HG03439 (cell line): ENCODE measurements at regions not wholly inside any gene's neighbourhood (a gene's known extent, or its start where the extent isn't known, plus 50 kb on each side); places are given as distances from the start of the nearest gene placed in this dataset.
A peak's percentile ranks its signal among the peaks of the same experiment; 100 is the strongest.

ENCODE experiments used
- ATAC-seq: cut with Tn5 transposase; IDR thresholded peaks from one replicate; pipeline ENCODE4 v1.9.1; 2021; ENCODE audit warnings: mild to moderate bottlenecking, moderate library complexity; ENCODE audit not compliant: unreplicated experiment

- ATAC-seq, result no peak
Measured at GRCh38 chr13:106919133-106919532, 351.2 kb upstream of the ARGLU1 start.

GRCh38 chr13:106918557-106918860 is 350.6 kb upstream of the ARGLU1 start:
- no peak for ATAC-seq

GRCh38 chr13:106917673-106918556 is 350.0 kb upstream of the ARGLU1 start:
- ATAC-seq, result peak; percentile 98

GRCh38 chr13:106917024-106917571 is 349.2 kb upstream of the ARGLU1 start:
- no peak for ATAC-seq

- no peak for ATAC-seq
Measured at GRCh38 chr13:106916329-106916976, 348.5 kb upstream of the ARGLU1 start.

GRCh38 chr13:106915146-106915545 is 347.2 kb upstream of the ARGLU1 start:
- no peak for ATAC-seq

GRCh38 chr13:106911627-106912026 is 343.7 kb upstream of the ARGLU1 start:
- ATAC-seq, result no peak

GRCh38 chr13:106911020-106911419 is 343.1 kb upstream of the ARGLU1 start:
- no peak for ATAC-seq

GRCh38 chr13:106906426-106906996 is 338.6 kb upstream of the ARGLU1 start:
- ATAC-seq, result no peak

- no peak for ATAC-seq
Measured at GRCh38 chr13:106905380-106906162, 337.6 kb upstream of the ARGLU1 start.

- no peak for ATAC-seq
Measured at GRCh38 chr13:106899442-106899841, 331.5 kb upstream of the ARGLU1 start.

- no peak for ATAC-seq
Measured at GRCh38 chr13:106898231-106898630, 330.3 kb upstream of the ARGLU1 start.

GRCh38 chr13:106888148-106888547 is 320.2 kb upstream of the ARGLU1 start:
- ATAC-seq, result no peak

GRCh38 chr13:106887686-106888085 is 319.7 kb upstream of the ARGLU1 start:
- no peak for ATAC-seq

GRCh38 chr13:106883976-106884375 is 316.0 kb upstream of the ARGLU1 start:
- ATAC-seq, result no peak

GRCh38 chr13:106882246-106882645 is 314.3 kb upstream of the ARGLU1 start:
- no peak for ATAC-seq

GRCh38 chr13:106879806-106880205 is 311.9 kb upstream of the ARGLU1 start:
- no peak for ATAC-seq

- ATAC-seq, result no peak
Measured at GRCh38 chr13:106874323-106874722, 306.4 kb upstream of the ARGLU1 start.

- ATAC-seq, result no peak
Measured at GRCh38 chr13:106873810-106874209, 305.9 kb upstream of the ARGLU1 start.

GRCh38 chr13:106867249-106867648 is 299.3 kb upstream of the ARGLU1 start:
- no peak for ATAC-seq
